Endodermal cell (in vitro differentiated cells): ENCODE measurements at regions not wholly inside any gene's neighbourhood (a gene's known extent, or its start where the extent isn't known, plus 50 kb on each side); places are given as distances from the start of the nearest gene placed in this dataset.

Experiments
- DNase-seq: peaks from one replicate; pipeline ENCODE4 v3.0.0-alpha.2; 2017
- H3K27ac ChIP-seq: 2 replicates; pipeline ENCODE4 v1.5.1; 2013; ENCODE audit warnings: mild to moderate bottlenecking, low read depth, low read length, moderate library complexity
- H3K27me3 ChIP-seq: 2 replicates; pipeline ENCODE4 v1.6.1; 2013; ENCODE audit warnings: mild to moderate bottlenecking, low read length, moderate library complexity; ENCODE audit not compliant: insufficient read depth, control insufficient read depth, poor library complexity, severe bottlenecking
- H3K36me3 ChIP-seq: 2 replicates; pipeline ENCODE4 v1.7.0; 2013; ENCODE audit warnings: mild to moderate bottlenecking, low read length, moderate library complexity; ENCODE audit not compliant: control insufficient read depth, insufficient read depth
- H3K4me1 ChIP-seq: one replicate; pipeline ENCODE4 v1.7.0; 2013; ENCODE audit warnings: low read length; ENCODE audit not compliant: control insufficient read depth, insufficient read depth
- H3K4me3 ChIP-seq: 2 replicates; pipeline ENCODE4 v1.5.1; 2013; ENCODE audit warnings: mild to moderate bottlenecking, low read length, moderate library complexity
- H3K9ac ChIP-seq: 2 replicates; pipeline ENCODE4 v1.6.1; 2013; ENCODE audit warnings: mild to moderate bottlenecking, low read length, moderate library complexity; ENCODE audit not compliant: poor library complexity, severe bottlenecking; ENCODE audit errors: extremely low read depth
- H3K9me3 ChIP-seq: 2 replicates; pipeline ENCODE4 v1.6.1; 2013; ENCODE audit warnings: mild to moderate bottlenecking, low read length, moderate library complexity; ENCODE audit not compliant: control insufficient read depth
- H3K27ac Mint-ChIP-seq: 2 replicates; pipeline ENCODE4 v1.8.0; 2020; ENCODE audit warnings: mixed read lengths
- H3K27me3 Mint-ChIP-seq: 2 replicates; pipeline ENCODE4 v1.8.0; 2021; ENCODE audit warnings: mild to moderate bottlenecking, mixed read lengths; ENCODE audit not compliant: insufficient read depth
- H3K36me3 Mint-ChIP-seq: 2 replicates; pipeline ENCODE4 v1.8.0; 2020; ENCODE audit warnings: low read depth, mixed read lengths
- H3K4me1 Mint-ChIP-seq: 2 replicates; pipeline ENCODE4 v1.8.0; 2020; ENCODE audit warnings: mixed read lengths
- H3K4me3 Mint-ChIP-seq: 2 replicates; pipeline ENCODE4 v1.8.0; 2020; ENCODE audit warnings: mild to moderate bottlenecking, moderate library complexity, mixed read lengths
- H3K9me3 Mint-ChIP-seq: 2 replicates; pipeline ENCODE4 v1.8.0; 2020; ENCODE audit warnings: mild to moderate bottlenecking, mixed read lengths
- CTCF ChIP-seq: fragments of 200-600 bp; sonication (generic); conservative IDR thresholded peaks from 2 replicates; pipeline ENCODE4 v1.5.0; 2021; ENCODE audit warnings: antibody characterized with exemption, mild to moderate bottlenecking
- WGBS, 2 experiments: methylation state at CpG; one replicate each; pipeline versions ENCODE4 v1.1.5 to v1.1.7; 2013; ENCODE audit warnings: missing lambda C conversion rate in 2 of 2, mixed read lengths in 1 of 2; ENCODE audit not compliant: insufficient coverage in 1 of 2, insufficient read length in 1 of 2; 5-methylcytosine and 5-hydroxymethylcytosine counted together

DNA sequence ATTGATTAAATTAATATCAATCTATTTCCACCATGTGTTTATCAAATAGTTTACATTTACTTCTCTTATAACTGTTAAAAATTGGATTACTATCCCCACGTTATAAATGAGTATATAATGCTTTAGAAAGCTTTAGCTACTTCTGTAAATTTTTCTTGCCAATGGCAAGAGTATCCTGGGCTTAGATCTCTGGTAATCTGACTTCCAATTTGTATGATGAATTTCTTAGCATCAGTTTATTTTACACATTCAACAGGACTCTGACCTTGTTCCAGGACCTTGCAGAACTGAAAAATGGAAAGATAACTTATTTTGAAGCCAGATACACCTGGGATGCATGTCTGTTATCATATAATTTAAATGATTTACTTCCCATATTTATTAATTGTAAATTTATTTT lies 2759.4 kb downstream of the PCDH9 start:
- Mint-ChIP-seq H3K4me3 (no peak overlapping the region), H3K27ac (no peak overlapping the region), H3K4me1 (peaks cover 7% of the 10 kb centered on the region), H3K27me3 (no peaks in the 10 kb centered on the region), H3K36me3 (no peaks in the 10 kb centered on the region), H3K9me3 (peaks cover 5% of the 10 kb centered on the region)
- no peaks in the 10 kb centered on the region for H3K9me3 ChIP-seq
- H3K27me3 ChIP-seq, result no peaks in the 10 kb centered on the region
- TF ChIP-seq CTCF, result no peak
- no peak for DNase-seq
- H3K9ac ChIP-seq, result no peak overlapping the region
- H3K4me1 ChIP-seq, result no peaks in the 10 kb centered on the region
- H3K36me3 ChIP-seq, result no peaks in the 10 kb centered on the region
- no peak overlapping the region for H3K27ac ChIP-seq
- no CpG with 5 or more reads among the region's 1 CpG for WGBS, 2 experiments
- H3K4me3 ChIP-seq, result no peak overlapping the region

DNA sequence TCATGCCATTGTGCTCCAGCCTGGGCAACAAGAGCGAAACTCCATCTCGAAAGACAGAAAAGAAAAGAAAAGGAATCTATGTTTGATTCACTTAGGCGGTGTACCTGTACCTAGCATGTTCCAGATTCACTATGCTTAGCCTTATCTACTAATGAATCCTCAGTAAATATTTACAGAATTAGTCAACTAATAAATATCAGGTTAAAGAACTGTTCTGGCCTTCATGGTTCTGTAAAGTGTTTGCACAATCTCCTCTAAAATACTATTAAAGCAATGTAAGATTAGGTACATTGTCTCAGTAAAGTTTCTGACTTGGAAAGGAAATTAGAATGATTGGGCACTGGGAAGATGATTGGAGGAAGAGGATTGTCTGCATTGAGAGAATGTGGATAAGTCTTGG lies 2770.4 kb downstream of the PCDH9 start:
- H3K27me3 ChIP-seq, result no peaks in the 10 kb centered on the region
- no peak overlapping the region for H3K27ac ChIP-seq
- H3K9me3 Mint-ChIP-seq, result no peaks in the 10 kb centered on the region
- no peaks in the 10 kb centered on the region for H3K27me3 Mint-ChIP-seq
- no peaks in the 10 kb centered on the region for H3K36me3 ChIP-seq
- no peak overlapping the region for H3K4me3 ChIP-seq
- H3K4me1 Mint-ChIP-seq, result peaks cover 3% of the 10 kb centered on the region
- TF ChIP-seq CTCF, result no peak
- DNase-seq, result no peak
- H3K36me3 Mint-ChIP-seq, result no peaks in the 10 kb centered on the region
- H3K9ac ChIP-seq, result no peak overlapping the region
- H3K4me1 ChIP-seq, result no peaks in the 10 kb centered on the region
- no peak overlapping the region for H3K27ac Mint-ChIP-seq
- H3K4me3 Mint-ChIP-seq, result no peak overlapping the region
- H3K9me3 ChIP-seq, result no peaks in the 10 kb centered on the region
- WGBS, 2 experiments, result 94 to 100% methylated on average over 1 to 3 of the region's 3 CpGs

GRCh38 chr13:64457976-64458375 lies 2772.2 kb downstream of the PCDH9 start:
- no peak for DNase-seq
- no peaks in the 10 kb centered on the region for H3K4me1 ChIP-seq
- no peak overlapping the region for H3K27ac Mint-ChIP-seq
- H3K36me3 Mint-ChIP-seq, result no peaks in the 10 kb centered on the region
- H3K9me3 Mint-ChIP-seq, result no peaks in the 10 kb centered on the region
- no peak for TF ChIP-seq CTCF
- no peaks in the 10 kb centered on the region for H3K27me3 Mint-ChIP-seq
- no peaks in the 10 kb centered on the region for H3K27me3 ChIP-seq
- H3K27ac ChIP-seq, result no peak overlapping the region
- no peaks in the 10 kb centered on the region for H3K9me3 ChIP-seq
- H3K4me3 Mint-ChIP-seq, result no peak overlapping the region
- H3K36me3 ChIP-seq, result no peaks in the 10 kb centered on the region
- no peak overlapping the region for H3K9ac ChIP-seq
- peaks cover 3% of the 10 kb centered on the region for H3K4me1 Mint-ChIP-seq
- no peak overlapping the region for H3K4me3 ChIP-seq
